Bronchial epithelial cell (primary cell): ENCODE measurements at regions not wholly inside any gene's neighbourhood (a gene's known extent, or its start where the extent isn't known, plus 50 kb on each side); places are given as distances from the start of the nearest gene placed in this dataset.

Experiments used
- DNase-seq: peaks from one replicate; pipeline ENCODE4 v3.0.0-alpha.2; 2010; ENCODE audit warnings: low read depth
- FAIRE-seq: peaks from 2 replicates; lab custom pipeline; 2011; peaks lifted over from hg19 to GRCh38; lab: Jason Lieb, UNC
- H3K27me3 ChIP-seq: 2 replicates; pipeline ENCODE4 v1.5.1; 2011; ENCODE audit warnings: low read length; ENCODE audit not compliant: control insufficient read depth, insufficient read depth
- H3K36me3 ChIP-seq: 2 replicates; pipeline ENCODE4 v1.5.1; 2011; ENCODE audit warnings: low read length; ENCODE audit not compliant: control insufficient read depth, insufficient read depth
- H3K4me3 ChIP-seq: 2 replicates; pipeline ENCODE4 v1.5.1; 2011; ENCODE audit warnings: mild to moderate bottlenecking, low read depth, low read length, control low read depth
- TF ChIP-seq, protein P1 (sequence below): IDR thresholded peaks from 2 replicates; pipeline ENCODE4 v1.5.1; 2011; ENCODE audit warnings: mild to moderate bottlenecking, moderate library complexity, low read length, control low read depth, inconsistent platforms; ENCODE audit not compliant: insufficient read depth, severe bottlenecking

DNA sequence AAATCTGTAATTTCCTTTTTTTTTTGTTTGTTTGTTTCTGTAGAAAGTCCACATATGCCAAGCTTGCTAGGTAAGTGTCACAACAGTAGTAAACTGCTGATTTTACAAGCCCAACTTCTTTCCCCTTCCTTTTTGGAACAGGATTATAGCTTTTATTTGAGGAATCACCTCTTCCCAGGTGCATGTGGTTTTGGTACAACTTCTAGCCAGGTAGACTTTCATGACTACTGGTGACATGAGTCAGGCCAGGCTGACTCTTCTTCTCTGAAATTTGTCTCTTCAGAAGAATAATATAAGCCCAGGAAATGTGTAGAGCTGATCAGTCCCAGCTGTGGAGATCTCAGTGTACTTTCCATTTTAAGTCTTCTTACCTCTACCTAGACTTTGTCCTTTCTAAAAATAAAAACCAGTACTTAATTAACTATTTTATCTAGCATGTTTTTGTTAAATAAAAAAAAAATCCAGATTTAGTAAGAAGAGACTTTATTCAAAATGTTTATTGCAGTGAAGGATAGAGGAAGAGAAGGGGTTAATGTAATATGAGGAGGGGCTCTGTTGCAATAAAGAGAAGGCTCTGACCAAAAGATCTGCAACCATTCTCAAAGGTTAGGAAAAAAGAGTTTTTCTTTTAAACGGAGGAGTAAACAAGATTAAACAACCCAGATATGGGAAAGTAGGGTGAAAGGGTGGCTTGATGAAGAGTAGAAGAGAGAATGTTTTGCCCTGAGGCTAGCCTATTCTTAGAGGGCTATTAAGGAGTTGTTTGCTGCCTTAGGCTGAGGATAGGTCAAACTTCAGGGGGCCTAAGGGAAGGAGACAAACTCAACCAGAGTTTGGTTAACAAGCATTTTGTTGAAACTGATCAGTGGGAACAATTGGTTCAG lies 664.2 kb downstream of the SORCS1 start:
- FAIRE-seq (no peak), DNase-seq (peak; percentile 46)
- H3K27me3 ChIP-seq, result no peaks in the 10 kb centered on the region
- H3K36me3 ChIP-seq, result no peaks in the 10 kb centered on the region
- TF ChIP-seq, protein P1, sequence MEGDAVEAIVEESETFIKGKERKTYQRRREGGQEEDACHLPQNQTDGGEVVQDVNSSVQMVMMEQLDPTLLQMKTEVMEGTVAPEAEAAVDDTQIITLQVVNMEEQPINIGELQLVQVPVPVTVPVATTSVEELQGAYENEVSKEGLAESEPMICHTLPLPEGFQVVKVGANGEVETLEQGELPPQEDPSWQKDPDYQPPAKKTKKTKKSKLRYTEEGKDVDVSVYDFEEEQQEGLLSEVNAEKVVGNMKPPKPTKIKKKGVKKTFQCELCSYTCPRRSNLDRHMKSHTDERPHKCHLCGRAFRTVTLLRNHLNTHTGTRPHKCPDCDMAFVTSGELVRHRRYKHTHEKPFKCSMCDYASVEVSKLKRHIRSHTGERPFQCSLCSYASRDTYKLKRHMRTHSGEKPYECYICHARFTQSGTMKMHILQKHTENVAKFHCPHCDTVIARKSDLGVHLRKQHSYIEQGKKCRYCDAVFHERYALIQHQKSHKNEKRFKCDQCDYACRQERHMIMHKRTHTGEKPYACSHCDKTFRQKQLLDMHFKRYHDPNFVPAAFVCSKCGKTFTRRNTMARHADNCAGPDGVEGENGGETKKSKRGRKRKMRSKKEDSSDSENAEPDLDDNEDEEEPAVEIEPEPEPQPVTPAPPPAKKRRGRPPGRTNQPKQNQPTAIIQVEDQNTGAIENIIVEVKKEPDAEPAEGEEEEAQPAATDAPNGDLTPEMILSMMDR, result no peak
- H3K4me3 ChIP-seq, result no peak overlapping the region

DNA sequence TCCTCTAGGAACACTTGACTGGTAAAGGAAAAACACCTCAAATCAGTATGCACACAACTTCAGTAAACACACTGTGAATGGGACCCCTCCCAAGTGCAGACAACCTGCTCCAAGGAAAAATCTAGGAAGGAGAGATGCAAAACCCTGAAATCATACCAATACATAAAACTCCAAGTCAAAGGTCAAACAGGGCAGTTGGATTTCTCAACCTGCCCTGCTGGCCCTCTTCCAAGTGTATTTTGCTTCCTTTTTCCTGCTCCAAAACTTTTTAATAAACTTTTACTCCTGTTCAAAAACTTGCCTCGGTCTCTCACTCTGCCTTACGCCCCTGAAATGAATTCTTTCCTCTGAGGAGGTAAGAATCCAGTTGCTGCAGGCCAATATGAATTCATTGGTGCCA lies 665.1 kb downstream of the SORCS1 start:
- H3K27me3 ChIP-seq, result no peaks in the 10 kb centered on the region
- FAIRE-seq (no peak), DNase-seq (no peak)
- no peaks in the 10 kb centered on the region for H3K36me3 ChIP-seq
- no peak overlapping the region for H3K4me3 ChIP-seq
- TF ChIP-seq, protein P1, result no peak

DNA sequence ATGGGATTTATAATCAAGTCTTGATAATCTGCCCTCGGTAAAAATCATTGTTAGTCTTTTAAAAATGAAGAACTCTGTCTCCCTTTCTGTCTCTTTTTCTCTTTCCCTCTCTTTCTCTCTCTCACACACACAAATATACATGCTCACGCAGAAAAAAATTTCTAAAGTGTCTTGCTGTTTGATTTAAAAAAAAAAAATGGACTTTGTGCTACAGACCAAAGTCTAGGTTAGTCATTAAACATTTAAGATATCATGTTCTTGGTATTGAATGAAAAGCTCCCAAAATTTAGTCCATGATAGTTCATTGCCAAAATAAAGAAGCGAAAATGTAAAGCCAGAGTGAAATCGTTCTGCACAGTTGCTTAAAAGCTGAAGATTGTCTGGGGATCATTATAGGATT lies 665.8 kb downstream of the SORCS1 start:
- no peaks in the 10 kb centered on the region for H3K27me3 ChIP-seq
- H3K36me3 ChIP-seq, result no peaks in the 10 kb centered on the region
- TF ChIP-seq, protein P1, result no peak
- FAIRE-seq (no peak), DNase-seq (no peak)
- H3K4me3 ChIP-seq, result no peak overlapping the region

DNA sequence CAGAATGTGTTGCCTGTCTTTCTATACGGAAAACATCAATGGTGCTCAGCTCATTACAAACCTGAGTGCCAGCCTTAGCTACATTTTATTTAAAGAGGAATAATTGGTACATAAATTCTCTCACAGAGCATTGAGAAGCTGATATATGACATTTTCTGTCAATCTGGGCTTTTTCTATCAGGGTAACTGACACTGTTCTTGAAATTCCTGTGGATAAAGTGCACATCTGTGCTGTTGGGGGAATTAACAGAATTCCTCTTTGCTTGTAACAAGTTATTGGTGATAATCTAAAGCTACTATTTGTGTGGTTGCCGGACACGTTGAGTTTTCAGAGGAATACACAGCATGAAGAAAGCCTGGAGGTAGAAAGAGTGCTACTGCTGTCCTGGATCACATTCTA lies 668.6 kb downstream of the SORCS1 start:
- FAIRE-seq (no peak), DNase-seq (no peak)
- TF ChIP-seq, protein P1, result no peak
- Histone ChIP-seq H3K27me3 (no peaks in the 10 kb centered on the region), H3K36me3 (no peaks in the 10 kb centered on the region), H3K4me3 (no peak overlapping the region)

DNA sequence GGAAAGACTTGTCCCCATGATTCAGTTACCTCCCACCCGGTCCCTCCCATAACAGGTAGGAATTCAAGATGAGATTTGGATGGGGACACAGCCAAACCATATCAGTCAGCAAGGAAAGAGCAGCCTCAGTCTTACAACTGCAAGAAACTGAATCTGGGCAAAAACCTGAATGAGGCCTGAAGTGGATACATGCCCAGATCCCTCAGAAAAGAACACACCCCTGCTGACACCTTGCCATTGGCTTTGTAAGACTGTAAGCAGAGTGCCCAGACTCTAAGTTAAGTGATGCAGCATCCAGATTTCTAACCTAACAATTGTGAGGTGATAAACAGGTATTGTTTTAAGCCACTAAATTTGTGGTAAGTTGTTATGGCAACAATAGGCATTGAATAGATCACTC lies 670.8 kb downstream of the SORCS1 start:
- no peak for DNase-seq

More for the DNA sequence above, 670.8 kb downstream of the SORCS1 start:
- no peak overlapping the region for H3K4me3 ChIP-seq
- FAIRE-seq, result no peak
- no peaks in the 10 kb centered on the region for H3K36me3 ChIP-seq
- no peaks in the 10 kb centered on the region for H3K27me3 ChIP-seq
- TF ChIP-seq, protein P1, result no peak
